ENCODE measurements at regions not wholly inside any gene's neighbourhood (a gene's known extent, or its start where the extent isn't known, plus 50 kb on each side); places are given as distances from the start of the nearest gene placed in this dataset.

DNA sequence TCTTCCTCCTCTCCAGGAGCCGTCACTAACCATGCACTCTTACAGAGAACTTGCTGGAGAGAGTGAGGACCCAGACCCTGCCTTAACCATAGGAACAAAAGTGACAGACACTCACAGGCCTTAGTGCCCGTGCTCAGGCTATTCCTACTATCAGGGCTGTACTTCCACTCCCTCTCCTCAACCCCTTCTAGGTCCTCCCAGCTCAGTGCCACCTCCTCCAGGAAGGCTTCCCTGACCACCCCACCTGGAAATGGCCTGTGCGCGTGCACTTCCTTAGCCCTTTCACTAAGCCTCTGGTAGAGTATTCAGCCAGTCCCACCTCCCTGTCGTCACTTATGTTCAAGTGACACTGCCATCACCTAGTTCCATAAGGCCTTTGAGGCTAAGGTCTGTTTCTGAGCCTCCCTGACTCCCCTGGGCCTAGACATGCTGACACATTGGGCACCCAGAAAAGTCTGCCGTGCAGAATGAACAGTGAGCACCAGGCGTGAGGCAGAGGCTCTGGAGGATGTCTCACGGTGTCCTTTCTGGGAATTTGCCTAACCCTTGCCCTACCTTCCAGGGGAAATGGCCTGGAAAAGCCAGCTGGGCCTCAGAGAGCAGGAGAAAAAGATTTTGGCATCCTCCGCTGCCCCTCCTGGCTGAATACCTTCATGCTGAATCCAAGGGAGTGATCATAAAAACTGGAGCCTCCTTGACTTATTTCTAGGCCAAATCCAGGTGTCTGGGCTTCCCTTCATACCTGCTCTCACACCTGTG lies 108.6 kb upstream of the SMAD3 start:
- no peak for TF ChIP-seq SP1 (IDR thresholded peaks at IDR 0.05)
- TF ChIP-seq FOXM1 (IDR thresholded peaks at IDR 0.05; ENCODE audit: borderline replicate concordance): no peak
- TF ChIP-seq BHLHE40 (IDR thresholded peaks at IDR 0.05; ENCODE audit: borderline replicate concordance): no peak
- no peak for TF ChIP-seq FOXA1 (IDR thresholded peaks at IDR 0.05)
- TF ChIP-seq ARNT (IDR thresholded peaks at IDR 0.05): no peak
- no peak for TF ChIP-seq ZNF384 (IDR thresholded peaks at IDR 0.05)
- no peak for TF ChIP-seq TARDBP (IDR thresholded peaks at IDR 0.05)
- TF ChIP-seq, protein P1, sequence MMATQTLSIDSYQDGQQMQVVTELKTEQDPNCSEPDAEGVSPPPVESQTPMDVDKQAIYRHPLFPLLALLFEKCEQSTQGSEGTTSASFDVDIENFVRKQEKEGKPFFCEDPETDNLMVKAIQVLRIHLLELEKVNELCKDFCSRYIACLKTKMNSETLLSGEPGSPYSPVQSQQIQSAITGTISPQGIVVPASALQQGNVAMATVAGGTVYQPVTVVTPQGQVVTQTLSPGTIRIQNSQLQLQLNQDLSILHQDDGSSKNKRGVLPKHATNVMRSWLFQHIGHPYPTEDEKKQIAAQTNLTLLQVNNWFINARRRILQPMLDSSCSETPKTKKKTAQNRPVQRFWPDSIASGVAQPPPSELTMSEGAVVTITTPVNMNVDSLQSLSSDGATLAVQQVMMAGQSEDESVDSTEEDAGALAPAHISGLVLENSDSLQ (IDR thresholded peaks at IDR 0.05): no peak
- no peak for TF ChIP-seq SUZ12 (IDR thresholded peaks at IDR 0.05)
- TF ChIP-seq L3MBTL2 (conservative IDR thresholded peaks at IDR 0.05): no peak
- TF ChIP-seq FOXK2 (IDR thresholded peaks at IDR 0.05): no peak
- no peak for TF ChIP-seq NFRKB (IDR thresholded peaks at IDR 0.05)
- no peak for TF ChIP-seq LEF1 (IDR thresholded peaks at IDR 0.05; ENCODE audit: borderline replicate concordance)
- TF ChIP-seq ELF4 (IDR thresholded peaks at IDR 0.05): no peak
